ENCODE measurements at regions not wholly inside any gene's neighbourhood (a gene's known extent, or its start where the extent isn't known, plus 50 kb on each side); places are given as distances from the start of the nearest gene placed in this dataset.

GRCh38 chr4:38359113-38359512 lies 304.9 kb upstream of the KLF3 start (continued):
- TF ChIP-seq, protein P1, sequence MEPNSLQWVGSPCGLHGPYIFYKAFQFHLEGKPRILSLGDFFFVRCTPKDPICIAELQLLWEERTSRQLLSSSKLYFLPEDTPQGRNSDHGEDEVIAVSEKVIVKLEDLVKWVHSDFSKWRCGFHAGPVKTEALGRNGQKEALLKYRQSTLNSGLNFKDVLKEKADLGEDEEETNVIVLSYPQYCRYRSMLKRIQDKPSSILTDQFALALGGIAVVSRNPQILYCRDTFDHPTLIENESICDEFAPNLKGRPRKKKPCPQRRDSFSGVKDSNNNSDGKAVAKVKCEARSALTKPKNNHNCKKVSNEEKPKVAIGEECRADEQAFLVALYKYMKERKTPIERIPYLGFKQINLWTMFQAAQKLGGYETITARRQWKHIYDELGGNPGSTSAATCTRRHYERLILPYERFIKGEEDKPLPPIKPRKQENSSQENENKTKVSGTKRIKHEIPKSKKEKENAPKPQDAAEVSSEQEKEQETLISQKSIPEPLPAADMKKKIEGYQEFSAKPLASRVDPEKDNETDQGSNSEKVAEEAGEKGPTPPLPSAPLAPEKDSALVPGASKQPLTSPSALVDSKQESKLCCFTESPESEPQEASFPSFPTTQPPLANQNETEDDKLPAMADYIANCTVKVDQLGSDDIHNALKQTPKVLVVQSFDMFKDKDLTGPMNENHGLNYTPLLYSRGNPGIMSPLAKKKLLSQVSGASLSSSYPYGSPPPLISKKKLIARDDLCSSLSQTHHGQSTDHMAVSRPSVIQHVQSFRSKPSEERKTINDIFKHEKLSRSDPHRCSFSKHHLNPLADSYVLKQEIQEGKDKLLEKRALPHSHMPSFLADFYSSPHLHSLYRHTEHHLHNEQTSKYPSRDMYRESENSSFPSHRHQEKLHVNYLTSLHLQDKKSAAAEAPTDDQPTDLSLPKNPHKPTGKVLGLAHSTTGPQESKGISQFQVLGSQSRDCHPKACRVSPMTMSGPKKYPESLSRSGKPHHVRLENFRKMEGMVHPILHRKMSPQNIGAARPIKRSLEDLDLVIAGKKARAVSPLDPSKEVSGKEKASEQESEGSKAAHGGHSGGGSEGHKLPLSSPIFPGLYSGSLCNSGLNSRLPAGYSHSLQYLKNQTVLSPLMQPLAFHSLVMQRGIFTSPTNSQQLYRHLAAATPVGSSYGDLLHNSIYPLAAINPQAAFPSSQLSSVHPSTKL (CRISPR knock-in tag; IDR thresholded peaks at IDR 0.05) = no peak
- no peak for TF ChIP-seq ZNF530 (CRISPR knock-in tag; IDR thresholded peaks at IDR 0.05; ENCODE audit: low read depth)
- TF ChIP-seq ZNF703 (CRISPR knock-in tag; IDR thresholded peaks at IDR 0.05; ENCODE audit: borderline replicate concordance) = no peak
- no peak for TF ChIP-seq ZNF121 (CRISPR knock-in tag; IDR thresholded peaks at IDR 0.05)
- TF ChIP-seq KLF9 (CRISPR knock-in tag; IDR thresholded peaks at IDR 0.05; ENCODE audit: low read depth) = no peak

DNA sequence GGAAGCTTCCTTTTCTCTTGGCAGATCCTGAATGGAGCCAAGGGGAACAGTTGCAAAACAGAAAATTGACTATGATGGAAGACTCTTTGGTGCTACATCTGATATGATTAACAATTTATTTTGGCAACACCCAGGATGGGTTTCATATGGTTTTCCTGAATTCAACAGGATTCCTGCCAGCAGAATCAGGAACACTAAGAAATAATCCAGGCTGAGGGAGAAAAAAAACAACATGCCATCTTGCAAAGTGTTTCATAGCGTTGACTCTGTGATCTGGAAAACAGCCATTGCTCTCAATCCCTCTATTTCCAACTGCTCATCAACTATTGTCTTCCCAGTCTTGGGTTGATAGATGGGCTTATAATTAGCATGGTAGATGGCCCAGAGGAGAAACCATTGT lies 303.8 kb upstream of the KLF3 start:
- H3K9ac ChIP-seq (ENCODE audit: insufficient read depth, low read depth, low read length) = no peak overlapping the region
- DNase-seq (ENCODE audit: low spot score) = no peak
- WGBS (ENCODE audit: low lambda C conversion rate) = 13% methylated on average over 1 of the region's 1 CpG
- CTCF ChIA-PET (ENCODE audit: low intra/inter-chr PET ratio, low total read pairs) = no interaction called here
- H2AFZ ChIP-seq (ENCODE audit: low read length) = no peak overlapping the region
- no peak for ATAC-seq
- H3K27me3 ChIP-seq (ENCODE audit: control insufficient read depth in 1 of 2, insufficient read depth in 2 of 2, low read length in 2 of 2) = no peaks in the 10 kb centered on the region
- no peaks in the 10 kb centered on the region for H4K20me1 ChIP-seq (ENCODE audit: insufficient read depth, low read length)
- TF ChIP-seq KDM6A (CRISPR knock-in tag; IDR thresholded peaks at IDR 0.05; ENCODE audit: low read depth) (no peak), ZNF607 (CRISPR knock-in tag; IDR thresholded peaks at IDR 0.05; ENCODE audit: borderline replicate concordance) (no peak), ZBTB43 (CRISPR knock-in tag; conservative IDR thresholded peaks at IDR 0.05) (no peak), SNAPC2 (CRISPR knock-in tag; IDR thresholded peaks at IDR 0.05) (no peak), STAT6 (CRISPR knock-in tag; IDR thresholded peaks at IDR 0.05; ENCODE audit: borderline replicate concordance) (no peak)
- in situ Hi-C loops (cut with HindIII; ENCODE audit: extremely low pct_ligation_motif_present, low pct_unique_long_range_greater_than_20kb) (no loop called here), intact Hi-C loops (cut with micrococcal nuclease; ENCODE audit: unreplicated experiment) (no loop called here)
- H3K9me3 ChIP-seq (ENCODE audit: low read length) = no peaks in the 10 kb centered on the region
- no peak overlapping the region for H3K4me2 ChIP-seq (ENCODE audit: low read depth, low read length)
- H3K79me2 ChIP-seq (ENCODE audit: insufficient read depth, low read length) = no peaks in the 10 kb centered on the region
- POLR2A ChIA-PET = no interaction called here
- BruUV-seq (replicated peaks) = no TSS peak
- no peaks in the 10 kb centered on the region for H3K36me3 ChIP-seq (replicated peaks in 1 of 2; ENCODE audit: control insufficient read depth in 1 of 2, insufficient read depth in 2 of 2, low read length in 2 of 2)
- no peak overlapping the region for H3K4me3 ChIP-seq (replicated peaks in 1 of 3; ENCODE audit: insufficient read depth in 1 of 3, low read depth in 2 of 3, low read length in 3 of 3)
- H3K27ac ChIP-seq (ENCODE audit: extremely low read length, insufficient read depth, low read length) = no peak overlapping the region
- FAIRE-seq = no peak
- H3K4me1 ChIP-seq (ENCODE audit: insufficient read depth, low read length) = peaks cover 9% of the 10 kb centered on the region
